GM23248 (cell line): ENCODE measurements at regions not wholly inside any gene's neighbourhood (a gene's known extent, or its start where the extent isn't known, plus 50 kb on each side); places are given as distances from the start of the nearest gene placed in this dataset.

ENCODE experiments used
- EZH2 ChIP-seq: fragments of 200-600 bp; sonication (generic); IDR thresholded peaks from 2 replicates; pipeline ENCODE4 v1.6.1; 2018; ENCODE audit warnings: antibody characterized with exemption, mild to moderate bottlenecking; ENCODE audit not compliant: insufficient read depth, poor library complexity, severe bottlenecking
- EZH2phosphoT487 ChIP-seq: fragments of 200-600 bp; sonication (generic); IDR thresholded peaks from 2 replicates; pipeline ENCODE4 v1.6.1; 2018; ENCODE audit warnings: antibody characterized with exemption, moderate library complexity, mild to moderate bottlenecking, low read depth; ENCODE audit not compliant: insufficient read depth

DNA sequence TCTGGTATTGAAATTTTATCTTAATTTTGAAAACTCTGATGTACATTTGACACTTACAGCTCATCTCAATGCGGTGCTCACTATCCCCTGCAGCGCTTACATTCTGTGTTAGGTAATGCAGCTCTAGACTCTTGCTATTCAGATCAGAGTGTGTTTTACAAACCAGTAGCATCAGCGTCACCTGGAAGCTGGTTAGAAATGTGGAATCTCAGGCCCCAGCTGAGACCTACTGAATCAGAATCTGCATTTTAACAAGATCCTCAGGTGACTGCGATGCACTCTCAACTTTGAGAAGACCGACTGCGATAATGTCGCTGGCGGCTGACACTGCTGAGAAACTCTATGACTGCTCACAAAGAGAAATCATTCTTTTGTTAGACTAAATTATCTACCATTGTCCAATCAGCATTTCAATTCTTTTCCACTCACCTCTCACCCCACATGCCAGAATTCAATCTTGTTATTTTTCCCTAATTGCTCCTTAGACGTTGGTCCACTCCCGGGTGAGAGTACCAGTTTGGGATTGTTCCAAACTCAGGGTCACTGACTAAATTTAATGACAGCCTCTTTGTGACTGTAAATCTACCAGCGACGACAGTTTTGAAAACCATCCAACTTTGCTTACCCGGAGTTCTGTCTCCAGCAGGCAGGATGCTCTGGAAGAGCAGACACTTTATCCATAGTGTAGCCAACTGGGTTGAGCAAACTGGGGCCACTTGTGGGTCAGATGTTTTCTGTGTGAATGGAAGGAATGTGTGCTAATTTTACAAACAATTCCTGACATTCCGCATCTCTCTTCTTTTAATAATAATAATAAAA lies 140.1 kb upstream of the BTBD3 start:
- TF ChIP-seq EZH2 (no peak), EZH2phosphoT487 (no peak)
